ENCODE measurements at regions not wholly inside any gene's neighbourhood (a gene's known extent, or its start where the extent isn't known, plus 50 kb on each side); places are given as distances from the start of the nearest gene placed in this dataset.
A peak's percentile ranks its signal among the peaks of the same experiment; 100 is the strongest.

GRCh38 chr20:24147961-24148360 is 159.4 kb upstream of the GGTLC1 start:
- H3K9me3 Mint-ChIP-seq = no peaks in the 10 kb centered on the region
- peaks cover 4% of the 10 kb centered on the region for H3K27me3 Mint-ChIP-seq

GRCh38 chr20:24147479-24147878 is 158.9 kb upstream of the GGTLC1 start:
- Mint-ChIP-seq H3K9me3 (no peaks in the 10 kb centered on the region), H3K4me3 (no peak overlapping the region), H3K27me3 (peaks cover 4% of the 10 kb centered on the region), H3K27ac (no peak overlapping the region), H3K36me3 (ENCODE audit: low read depth) (no peaks in the 10 kb centered on the region), H3K4me1 (ENCODE audit: low read depth) (peaks cover 7% of the 10 kb centered on the region)

More at GRCh38 chr20:24147961-24148360, 159.4 kb upstream of the GGTLC1 start:
- H3K27ac Mint-ChIP-seq = no peak overlapping the region
- peaks cover 7% of the 10 kb centered on the region for H3K4me1 Mint-ChIP-seq (ENCODE audit: low read depth)
- no peak overlapping the region for H3K4me3 Mint-ChIP-seq
- no peaks in the 10 kb centered on the region for H3K36me3 Mint-ChIP-seq (ENCODE audit: low read depth)

DNA sequence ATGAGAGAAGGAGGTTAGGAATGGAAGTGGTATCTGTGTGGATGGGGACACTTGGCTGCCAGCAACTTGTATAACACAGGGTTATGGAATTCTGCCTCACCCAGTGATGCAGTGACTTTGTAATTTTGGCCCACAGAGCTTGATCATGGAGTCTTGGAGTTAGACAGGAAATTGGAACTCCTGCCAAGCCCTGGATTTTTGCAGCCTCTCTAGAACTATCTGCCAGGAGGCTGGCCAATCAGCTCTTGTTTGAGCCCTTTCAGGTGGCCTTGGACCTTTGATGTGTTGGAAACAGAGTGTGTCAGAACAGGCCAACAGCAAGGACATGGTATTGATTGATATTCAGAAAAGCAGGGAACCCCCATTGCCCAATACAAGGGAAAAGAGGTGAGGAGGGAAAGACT is 157.7 kb upstream of the GGTLC1 start:
- no peaks in the 10 kb centered on the region for H3K9me3 Mint-ChIP-seq
- H3K36me3 Mint-ChIP-seq (ENCODE audit: low read depth) = no peaks in the 10 kb centered on the region
- peak overlapping the region; percentile 19 for H3K27ac Mint-ChIP-seq
- H3K4me1 Mint-ChIP-seq (ENCODE audit: low read depth) = peaks cover 7% of the 10 kb centered on the region
- no peak overlapping the region for H3K4me3 Mint-ChIP-seq
- H3K27me3 Mint-ChIP-seq = peaks cover 4% of the 10 kb centered on the region

DNA sequence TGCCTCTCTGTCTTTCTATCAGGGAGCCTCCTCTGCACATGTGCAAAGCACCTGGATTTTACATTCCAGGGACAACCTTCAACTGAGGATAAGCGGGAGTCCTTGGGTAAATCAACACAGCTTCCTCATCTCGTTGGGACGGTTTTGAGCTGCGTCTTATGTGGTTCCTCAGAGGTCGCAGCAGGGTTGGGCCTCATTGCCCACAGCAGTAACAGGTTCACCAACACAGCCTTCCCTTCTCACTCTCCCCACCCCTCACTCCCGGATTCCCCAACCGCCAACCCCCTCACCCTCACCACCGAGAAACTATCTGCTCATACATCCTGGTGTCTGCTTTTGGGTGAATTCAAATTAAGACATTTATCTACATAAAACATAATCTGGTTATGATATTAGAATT is 155.8 kb upstream of the GGTLC1 start:
- no peaks in the 10 kb centered on the region for H3K9me3 Mint-ChIP-seq
- H3K36me3 Mint-ChIP-seq (ENCODE audit: low read depth) = no peaks in the 10 kb centered on the region
- H3K4me3 Mint-ChIP-seq = no peak overlapping the region
- no peak overlapping the region for H3K27ac Mint-ChIP-seq
- H3K4me1 Mint-ChIP-seq (ENCODE audit: low read depth) = peaks cover 7% of the 10 kb centered on the region
- H3K27me3 Mint-ChIP-seq = peaks cover 4% of the 10 kb centered on the region

DNA sequence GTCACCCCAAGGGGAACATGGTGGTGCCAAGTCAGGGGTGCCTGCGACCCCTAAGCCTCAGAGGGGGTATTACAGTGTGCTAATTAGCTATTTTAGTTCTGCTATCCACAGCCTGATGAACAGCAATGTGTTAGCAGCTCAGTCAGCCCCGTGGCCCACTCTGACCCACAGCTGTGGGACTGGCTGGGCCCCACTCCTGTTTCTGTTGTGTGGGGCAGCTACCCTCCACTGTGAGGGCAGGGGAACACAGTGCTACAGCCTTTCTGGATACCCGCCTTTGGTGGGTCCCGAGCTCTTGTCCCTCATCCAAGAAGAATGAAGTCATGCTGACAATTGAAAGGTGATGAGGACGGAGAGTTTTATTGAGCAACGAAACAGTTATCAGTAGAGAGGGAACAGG is 152.5 kb upstream of the GGTLC1 start:
- Mint-ChIP-seq H3K27ac (no peak overlapping the region), H3K36me3 (ENCODE audit: low read depth) (no peaks in the 10 kb centered on the region), H3K4me3 (no peak overlapping the region), H3K27me3 (no peaks in the 10 kb centered on the region), H3K4me1 (ENCODE audit: low read depth) (no peaks in the 10 kb centered on the region), H3K9me3 (no peaks in the 10 kb centered on the region)

- H3K27ac Mint-ChIP-seq = no peak overlapping the region
Measured at GRCh38 chr20:24139846-24140245, 151.3 kb upstream of the GGTLC1 start.

GRCh38 chr20:24138951-24139350 is 150.4 kb upstream of the GGTLC1 start:
- H3K36me3 Mint-ChIP-seq (ENCODE audit: low read depth) = no peaks in the 10 kb centered on the region
- H3K27ac Mint-ChIP-seq = no peak overlapping the region
- no peaks in the 10 kb centered on the region for H3K4me1 Mint-ChIP-seq (ENCODE audit: low read depth)
- H3K4me3 Mint-ChIP-seq = no peak overlapping the region
- no peaks in the 10 kb centered on the region for H3K9me3 Mint-ChIP-seq
- no peaks in the 10 kb centered on the region for H3K27me3 Mint-ChIP-seq

More at GRCh38 chr20:24139846-24140245, 151.3 kb upstream of the GGTLC1 start:
- Mint-ChIP-seq H3K36me3 (ENCODE audit: low read depth) (no peaks in the 10 kb centered on the region), H3K4me3 (no peak overlapping the region), H3K9me3 (no peaks in the 10 kb centered on the region), H3K4me1 (ENCODE audit: low read depth) (no peaks in the 10 kb centered on the region), H3K27me3 (no peaks in the 10 kb centered on the region)

- Mint-ChIP-seq H3K4me3 (no peak overlapping the region), H3K27ac (no peak overlapping the region), H3K36me3 (ENCODE audit: low read depth) (no peaks in the 10 kb centered on the region), H3K4me1 (ENCODE audit: low read depth) (no peaks in the 10 kb centered on the region), H3K27me3 (no peaks in the 10 kb centered on the region), H3K9me3 (no peaks in the 10 kb centered on the region)
Measured at GRCh38 chr20:24138196-24138857, 149.7 kb upstream of the GGTLC1 start.

DNA sequence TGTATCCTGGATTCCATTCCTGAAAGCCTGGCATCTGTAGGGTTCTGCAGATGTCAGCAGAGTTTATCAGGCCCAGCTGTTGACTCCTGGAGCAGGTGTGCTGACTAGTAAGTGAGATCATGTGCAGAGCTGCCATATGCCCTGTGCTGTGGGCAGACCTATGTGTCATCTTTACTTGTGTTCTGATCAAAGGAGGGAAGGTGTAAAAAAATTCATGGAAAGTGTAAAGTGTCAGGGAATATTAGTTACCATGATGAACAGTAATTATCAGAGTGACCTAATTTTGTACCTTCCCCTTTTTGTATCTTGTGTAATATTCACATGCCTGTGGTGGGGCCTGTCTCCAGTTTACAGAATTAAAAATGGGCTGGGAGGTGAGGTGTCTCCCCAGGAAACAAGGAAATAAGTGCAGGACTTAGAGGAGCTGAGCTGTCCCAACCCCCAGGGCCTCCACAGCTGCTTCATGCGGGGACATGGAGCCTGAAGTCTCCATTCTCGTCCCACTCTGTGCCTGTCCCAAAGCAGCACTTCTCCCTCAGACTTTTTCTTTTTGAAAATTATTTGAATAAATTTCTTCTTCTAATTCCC is 148.2 kb upstream of the GGTLC1 start:
- no peak overlapping the region for H3K4me3 Mint-ChIP-seq
- H3K36me3 Mint-ChIP-seq (ENCODE audit: low read depth) = no peaks in the 10 kb centered on the region
- H3K27me3 Mint-ChIP-seq = no peaks in the 10 kb centered on the region
- H3K9me3 Mint-ChIP-seq = no peaks in the 10 kb centered on the region
- H3K27ac Mint-ChIP-seq = no peak overlapping the region
- H3K4me1 Mint-ChIP-seq (ENCODE audit: low read depth) = peaks cover 3% of the 10 kb centered on the region

- Mint-ChIP-seq H3K9me3 (no peaks in the 10 kb centered on the region), H3K4me3 (no peak overlapping the region), H3K27me3 (no peaks in the 10 kb centered on the region), H3K27ac (no peak overlapping the region), H3K4me1 (ENCODE audit: low read depth) (peaks cover 7% of the 10 kb centered on the region), H3K36me3 (ENCODE audit: low read depth) (no peaks in the 10 kb centered on the region)
Measured at GRCh38 chr20:24135781-24136180, 147.2 kb upstream of the GGTLC1 start.

DNA sequence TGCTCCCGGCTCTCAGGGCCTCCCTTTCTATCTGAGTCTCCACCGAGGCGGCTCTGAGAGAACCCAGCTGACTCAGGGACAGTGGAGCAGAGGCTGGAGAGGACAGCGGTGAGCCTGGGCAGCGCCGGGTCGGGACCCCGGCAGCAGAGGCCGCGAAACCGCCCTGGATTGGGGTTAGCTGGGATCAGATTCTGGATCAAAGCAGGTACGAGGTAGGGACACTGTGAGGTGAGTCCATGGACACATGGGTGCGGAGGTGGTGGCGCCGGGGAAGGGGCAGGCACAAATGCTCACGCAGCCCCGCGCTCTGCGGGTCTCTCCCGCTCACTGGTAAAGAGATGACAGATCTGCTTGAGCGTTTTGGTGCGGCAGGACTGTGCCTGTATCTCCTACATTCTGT is 146.4 kb upstream of the GGTLC1 start:
- H3K36me3 Mint-ChIP-seq (ENCODE audit: low read depth) = no peaks in the 10 kb centered on the region
- H3K4me1 Mint-ChIP-seq (ENCODE audit: low read depth) = peaks cover 7% of the 10 kb centered on the region
- no peak overlapping the region for H3K27ac Mint-ChIP-seq
- H3K9me3 Mint-ChIP-seq = no peaks in the 10 kb centered on the region
- H3K27me3 Mint-ChIP-seq = peaks cover 4% of the 10 kb centered on the region
- H3K4me3 Mint-ChIP-seq = no peak overlapping the region

DNA sequence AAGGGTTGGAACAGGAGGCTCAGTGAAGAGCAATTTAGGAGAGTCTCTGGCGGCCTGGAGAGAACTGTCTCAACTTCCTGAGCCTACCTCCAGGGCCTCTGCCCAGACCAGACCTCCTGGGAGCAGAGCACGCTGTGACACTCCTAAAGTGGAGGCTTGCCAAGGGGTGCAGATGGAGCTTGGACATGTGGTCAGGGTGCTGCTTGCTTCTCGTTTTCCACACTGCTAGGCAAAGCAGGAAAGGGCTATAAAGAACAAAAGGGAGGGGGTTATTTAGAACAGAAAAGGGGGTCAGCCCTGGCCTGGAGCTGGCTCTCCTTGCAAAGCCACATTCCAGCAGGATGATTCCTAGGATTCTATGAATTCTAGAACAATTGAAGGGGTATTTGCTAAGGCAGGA is 145.7 kb upstream of the GGTLC1 start:
- peaks cover 7% of the 10 kb centered on the region for H3K4me1 Mint-ChIP-seq (ENCODE audit: low read depth)
- peak overlapping the region; percentile 5 for H3K27ac Mint-ChIP-seq
- no peaks in the 10 kb centered on the region for H3K36me3 Mint-ChIP-seq (ENCODE audit: low read depth)
- H3K27me3 Mint-ChIP-seq = peaks cover 6% of the 10 kb centered on the region
- no peak overlapping the region for H3K4me3 Mint-ChIP-seq
- H3K9me3 Mint-ChIP-seq = no peaks in the 10 kb centered on the region

DNA sequence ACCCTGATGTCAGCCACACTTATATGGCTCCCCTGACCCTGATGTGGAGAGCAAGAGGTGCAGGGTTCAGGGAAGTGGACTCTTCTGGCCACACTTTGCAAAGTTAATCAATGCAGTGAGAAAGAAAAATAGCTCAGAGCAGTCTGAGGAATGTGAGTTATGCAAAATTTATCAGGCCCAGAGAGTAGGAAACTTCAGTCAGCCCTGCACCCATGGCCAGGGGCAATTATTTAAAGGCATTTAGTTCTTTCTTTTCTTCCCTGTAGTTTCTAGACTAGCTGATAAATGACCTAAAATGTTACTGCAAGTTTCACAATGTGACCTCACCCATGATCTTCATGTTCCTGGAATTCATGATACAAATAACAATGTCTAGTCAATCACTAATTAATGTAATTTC is 143.7 kb upstream of the GGTLC1 start:
- Mint-ChIP-seq H3K4me1 (ENCODE audit: low read depth) (peaks cover 7% of the 10 kb centered on the region), H3K36me3 (ENCODE audit: low read depth) (no peaks in the 10 kb centered on the region), H3K9me3 (no peaks in the 10 kb centered on the region), H3K27ac (no peak overlapping the region), H3K27me3 (peaks cover 6% of the 10 kb centered on the region), H3K4me3 (no peak overlapping the region)

DNA sequence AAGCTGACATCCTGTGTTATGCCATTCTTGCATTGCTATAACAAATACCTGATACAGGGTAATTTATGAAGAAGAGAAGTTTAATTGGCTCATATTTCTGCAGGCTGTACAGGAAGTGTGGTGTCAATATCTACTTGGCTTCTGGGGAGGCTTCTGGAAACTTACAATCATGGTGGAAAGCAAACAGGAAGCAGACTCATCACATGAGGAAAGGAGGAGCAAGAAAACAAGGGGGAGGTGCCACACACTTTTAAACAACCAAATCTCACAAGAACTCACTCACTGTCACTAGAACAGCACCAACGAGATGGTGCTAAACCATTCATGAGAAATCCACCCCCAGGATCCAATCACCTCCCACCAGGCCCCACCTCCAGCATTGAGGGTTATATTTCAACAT is 143.1 kb upstream of the GGTLC1 start:
- H3K27me3 Mint-ChIP-seq = peaks cover 6% of the 10 kb centered on the region
- no peak overlapping the region for H3K27ac Mint-ChIP-seq
- no peak overlapping the region for H3K4me3 Mint-ChIP-seq

DNA sequence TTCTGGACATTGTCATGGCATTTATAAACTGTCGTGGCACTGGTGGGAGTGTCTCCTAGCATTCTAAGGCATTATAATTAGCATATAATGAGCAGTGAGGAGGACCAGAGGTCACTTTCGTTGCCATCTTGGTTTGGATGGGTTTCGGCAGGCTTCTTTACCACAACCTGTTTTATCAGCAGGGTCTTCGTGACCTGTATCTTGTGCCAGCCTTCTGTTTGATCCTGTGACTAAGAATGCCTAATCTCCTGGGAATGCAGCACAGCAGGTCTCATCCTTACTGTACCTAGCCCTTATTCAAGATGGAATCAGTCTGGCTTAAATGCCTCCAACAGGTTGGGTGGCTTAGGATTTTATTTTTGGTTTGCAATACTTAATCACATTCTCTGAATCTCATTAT is 142.7 kb upstream of the GGTLC1 start:
- no peak overlapping the region for H3K27ac Mint-ChIP-seq
- H3K4me1 Mint-ChIP-seq (ENCODE audit: low read depth) = peaks cover 7% of the 10 kb centered on the region
- no peaks in the 10 kb centered on the region for H3K9me3 Mint-ChIP-seq
- no peak overlapping the region for H3K4me3 Mint-ChIP-seq
- H3K27me3 Mint-ChIP-seq = peaks cover 6% of the 10 kb centered on the region
- H3K36me3 Mint-ChIP-seq (ENCODE audit: low read depth) = no peaks in the 10 kb centered on the region

More for the DNA sequence above, 143.1 kb upstream of the GGTLC1 start:
- H3K4me1 Mint-ChIP-seq (ENCODE audit: low read depth) = peaks cover 7% of the 10 kb centered on the region
- H3K36me3 Mint-ChIP-seq (ENCODE audit: low read depth) = no peaks in the 10 kb centered on the region
- no peaks in the 10 kb centered on the region for H3K9me3 Mint-ChIP-seq

DNA sequence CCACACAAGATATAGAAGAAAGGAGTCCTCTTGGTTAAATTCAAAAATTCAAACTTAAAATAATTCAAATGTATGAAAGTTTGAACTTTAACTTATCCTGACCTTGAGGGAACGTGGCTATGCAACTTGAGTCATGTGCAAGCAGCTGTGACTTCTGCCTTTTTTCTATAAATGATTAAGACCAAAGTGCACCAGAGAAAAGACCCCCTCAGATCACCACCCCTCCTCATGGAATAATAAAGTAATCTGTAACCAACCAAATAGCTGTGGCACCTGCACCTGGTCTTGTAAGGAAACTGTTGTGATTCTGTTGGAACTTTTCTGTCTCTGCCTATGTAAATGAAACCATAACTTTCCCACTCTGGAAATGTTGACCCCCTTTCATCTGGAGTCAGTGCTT is 141.1 kb upstream of the GGTLC1 start:
- Mint-ChIP-seq H3K4me3 (no peak overlapping the region), H3K36me3 (ENCODE audit: low read depth) (no peaks in the 10 kb centered on the region), H3K27ac (peak overlapping the region; percentile 33), H3K4me1 (ENCODE audit: low read depth) (peaks cover 7% of the 10 kb centered on the region), H3K9me3 (no peaks in the 10 kb centered on the region), H3K27me3 (peaks cover 10% of the 10 kb centered on the region)

Measured in stimulated activated naive CD8-positive, alpha-beta T cell treated with anti-CD3 and anti-CD28 coated beads, Interleukin-15, Interleukin-2, amounts not matched to agents 100 ng/mL and 50 ng/mL, for 24 hours (primary cell).